Smooth muscle cell (in vitro differentiated cells): ENCODE measurements at regions not wholly inside any gene's neighbourhood (a gene's known extent, or its start where the extent isn't known, plus 50 kb on each side); places are given as distances from the start of the nearest gene placed in this dataset.

Experiments
- DNase-seq: peaks from one replicate; lab custom pipeline; 2025; ENCODE audit not compliant: unreplicated experiment; lab: John Stamatoyannopoulos, UW
- H2AFZ ChIP-seq: fragments of 200-600 bp; sonication (generic); 2 replicates; pipeline ENCODE4 v1.6.0; 2016; ENCODE audit warnings: antibody characterized with exemption, low read depth, mild to moderate bottlenecking
- H3F3A ChIP-seq: fragments of 200-600 bp; sonication (generic); 2 replicates; pipeline ENCODE4 v1.6.0; 2017; ENCODE audit warnings: antibody characterized with exemption, low read depth
- H3K27ac ChIP-seq: fragments of 200-600 bp; sonication (generic); 2 replicates; pipeline ENCODE4 v1.5.1; 2016; ENCODE audit warnings: low read depth, mild to moderate bottlenecking
- H3K27me3 ChIP-seq: fragments of 200-600 bp; sonication (generic); 2 replicates; pipeline ENCODE4 v1.6.1; 2016; ENCODE audit warnings: low read depth, mild to moderate bottlenecking
- H3K36me3 ChIP-seq: fragments of 200-600 bp; sonication (generic); 2 replicates; pipeline ENCODE4 v1.5.1; 2016; ENCODE audit warnings: low read depth
- H3K4me1 ChIP-seq: fragments of 200-600 bp; sonication (generic); 2 replicates; pipeline ENCODE4 v1.5.1; 2016; ENCODE audit warnings: low read depth
- H3K4me2 ChIP-seq: fragments of 200-600 bp; sonication (generic); 2 replicates; pipeline ENCODE4 v1.6.0; 2016; ENCODE audit warnings: mild to moderate bottlenecking
- H3K4me3 ChIP-seq: fragments of 200-600 bp; sonication (generic); 2 replicates; pipeline ENCODE4 v1.5.1; 2016; ENCODE audit warnings: mild to moderate bottlenecking
- H3K79me2 ChIP-seq: fragments of 200-600 bp; sonication (generic); 2 replicates; pipeline ENCODE4 v1.6.0; 2016; ENCODE audit warnings: low read depth, mild to moderate bottlenecking
- H3K9ac ChIP-seq: fragments of 200-600 bp; sonication (generic); 2 replicates; pipeline ENCODE4 v1.6.0; 2016; ENCODE audit warnings: low read depth
- H3K9me3 ChIP-seq: fragments of 200-600 bp; sonication (generic); replicated peaks from 2 replicates; pipeline ENCODE4 v1.5.1; 2016; ENCODE audit warnings: low read depth
- H4K20me1 ChIP-seq: fragments of 200-600 bp; sonication (generic); 2 replicates; pipeline ENCODE4 v1.6.0; 2016; ENCODE audit warnings: low read depth
- CTCF ChIP-seq: fragments of 200-600 bp; sonication (generic); IDR thresholded peaks from 2 replicates; pipeline ENCODE4 v1.5.1; 2017; ENCODE audit warnings: borderline replicate concordance, mild to moderate bottlenecking, antibody characterized with exemption; ENCODE audit not compliant: insufficient read depth, poor library complexity, severe bottlenecking
- WGBS: methylation state at CpG from one replicate; pipeline ENCODE4 v1.1.7; 2016; ENCODE audit warnings: low lambda C conversion rate; 5-methylcytosine and 5-hydroxymethylcytosine counted together

- no peak for DNase-seq
- no peaks in the 10 kb centered on the region for H3K36me3 ChIP-seq
- no peak overlapping the region for H3K9ac ChIP-seq
- H3K4me1 ChIP-seq, result no peaks in the 10 kb centered on the region
- H3K27ac ChIP-seq, result no peak overlapping the region
- H3K9me3 ChIP-seq, result no peaks in the 10 kb centered on the region
- 77% methylated on average over 6 of the region's 6 CpGs for WGBS
- H3F3A ChIP-seq, result no peaks in the 10 kb centered on the region
- no peak overlapping the region for H3K4me2 ChIP-seq
- H3K4me3 ChIP-seq, result no peak overlapping the region
- TF ChIP-seq CTCF, result no peak
- H3K27me3 ChIP-seq, result no peaks in the 10 kb centered on the region
- no peak overlapping the region for H2AFZ ChIP-seq
- H4K20me1 ChIP-seq, result no peaks in the 10 kb centered on the region
- no peaks in the 10 kb centered on the region for H3K79me2 ChIP-seq
Measured at GRCh38 chr6:87827346-87827745, 125.3 kb upstream of the AKIRIN2 start.

GRCh38 chr6:87826424-87826823 is 124.4 kb upstream of the AKIRIN2 start:
- H3K9me3 ChIP-seq, result no peaks in the 10 kb centered on the region
- H3K36me3 ChIP-seq, result no peaks in the 10 kb centered on the region
- H3K79me2 ChIP-seq, result no peaks in the 10 kb centered on the region
- H3K4me2 ChIP-seq, result no peak overlapping the region
- no peaks in the 10 kb centered on the region for H4K20me1 ChIP-seq
- H3F3A ChIP-seq, result no peaks in the 10 kb centered on the region
- TF ChIP-seq CTCF, result no peak
- DNase-seq, result no peak
- H3K9ac ChIP-seq, result no peak overlapping the region
- H3K4me1 ChIP-seq, result no peaks in the 10 kb centered on the region
- H2AFZ ChIP-seq, result no peak overlapping the region
- H3K27ac ChIP-seq, result no peak overlapping the region
- no peak overlapping the region for H3K4me3 ChIP-seq
- H3K27me3 ChIP-seq, result no peaks in the 10 kb centered on the region
- WGBS, result 90% methylated on average over 2 of the region's 2 CpGs

- no peak for TF ChIP-seq CTCF
- H3K27ac ChIP-seq, result no peak overlapping the region
- H3K9ac ChIP-seq, result no peak overlapping the region
- H3K4me1 ChIP-seq, result no peaks in the 10 kb centered on the region
- H3K27me3 ChIP-seq, result no peaks in the 10 kb centered on the region
- H3K36me3 ChIP-seq, result no peaks in the 10 kb centered on the region
- DNase-seq, result no peak
- no peaks in the 10 kb centered on the region for H3K9me3 ChIP-seq
- no peaks in the 10 kb centered on the region for H4K20me1 ChIP-seq
- H3F3A ChIP-seq, result no peaks in the 10 kb centered on the region
- no peak overlapping the region for H2AFZ ChIP-seq
- H3K4me2 ChIP-seq, result no peak overlapping the region
- no peaks in the 10 kb centered on the region for H3K79me2 ChIP-seq
- 90% methylated on average over 2 of the region's 2 CpGs for WGBS
- H3K4me3 ChIP-seq, result no peak overlapping the region
Measured at GRCh38 chr6:87825821-87826221, 123.8 kb upstream of the AKIRIN2 start.

GRCh38 chr6:87824958-87825491 is 123.0 kb upstream of the AKIRIN2 start:
- WGBS, result 95% methylated on average over 2 of the region's 2 CpGs

More at GRCh38 chr6:87824958-87825491, 123.0 kb upstream of the AKIRIN2 start:
- no peaks in the 10 kb centered on the region for H3K4me1 ChIP-seq
- DNase-seq, result no peak
- no peak overlapping the region for H3K27ac ChIP-seq
- H3K4me3 ChIP-seq, result no peak overlapping the region
- H3K9me3 ChIP-seq, result no peaks in the 10 kb centered on the region
- no peak overlapping the region for H3K4me2 ChIP-seq
- H4K20me1 ChIP-seq, result no peaks in the 10 kb centered on the region
- no peak overlapping the region for H2AFZ ChIP-seq
- TF ChIP-seq CTCF, result no peak
- H3K9ac ChIP-seq, result no peak overlapping the region
- H3K79me2 ChIP-seq, result no peaks in the 10 kb centered on the region
- H3K36me3 ChIP-seq, result no peaks in the 10 kb centered on the region
- H3K27me3 ChIP-seq, result no peaks in the 10 kb centered on the region
- H3F3A ChIP-seq, result no peaks in the 10 kb centered on the region
